OCI-LY1 (cell line): ENCODE measurements at regions not wholly inside any gene's neighbourhood (a gene's known extent, or its start where the extent isn't known, plus 50 kb on each side); places are given as distances from the start of the nearest gene placed in this dataset.

ENCODE experiments used
- H2AFZ ChIP-seq: fragments of 200-600 bp; sonication (generic), shearing (Covaris generic); 2 replicates; pipeline ENCODE4 v1.6.0; 2014; ENCODE audit warnings: antibody characterized with exemption, mild to moderate bottlenecking, low read length
- H3F3A ChIP-seq: fragments of 200-600 bp; sonication (generic), shearing (Covaris generic); 2 replicates; pipeline ENCODE4 v1.6.0; 2014; ENCODE audit warnings: mild to moderate bottlenecking, antibody characterized with exemption, low read length, moderate library complexity; ENCODE audit not compliant: insufficient read depth
- H3K27ac ChIP-seq: fragments of 200-600 bp; sonication (generic); 2 replicates; pipeline ENCODE4 v1.5.1; 2014; ENCODE audit warnings: low read length, mixed run types, mild to moderate bottlenecking, low read depth; ENCODE audit not compliant: poor library complexity, severe bottlenecking
- H3K27me3 ChIP-seq: fragments of 200-600 bp; sonication (generic); 2 replicates; pipeline ENCODE4 v1.6.0; 2014; ENCODE audit warnings: antibody characterized with exemption, mild to moderate bottlenecking, low read length, moderate library complexity; ENCODE audit not compliant: insufficient read depth
- H3K36me3 ChIP-seq: fragments of 200-600 bp; sonication (generic); 2 replicates; pipeline ENCODE4 v1.6.1; 2014; ENCODE audit warnings: mild to moderate bottlenecking, antibody characterized with exemption, low read length, moderate library complexity, mixed read lengths; ENCODE audit not compliant: insufficient read depth
- H3K4me1 ChIP-seq: fragments of 200-600 bp; sonication (generic); 2 replicates; pipeline ENCODE4 v1.5.1; 2014; ENCODE audit warnings: mild to moderate bottlenecking, low read length, moderate library complexity; ENCODE audit not compliant: insufficient read depth, severe bottlenecking
- H3K4me2 ChIP-seq: fragments of 200-600 bp; sonication (generic), shearing (Covaris generic); 2 replicates; pipeline ENCODE4 v1.6.1; 2014; ENCODE audit warnings: low read length
- H3K4me3 ChIP-seq: fragments of 200-600 bp; sonication (generic); 2 replicates; pipeline ENCODE4 v1.5.1; 2014; ENCODE audit warnings: low read length, low read depth, mild to moderate bottlenecking, mixed read lengths; ENCODE audit not compliant: poor library complexity, severe bottlenecking
- H3K79me2 ChIP-seq: fragments of 200-600 bp; shearing (Covaris generic); 2 replicates; pipeline ENCODE4 v1.6.1; 2016; ENCODE audit warnings: mixed run types, low read length, mixed read lengths; ENCODE audit not compliant: insufficient read depth
- H3K9ac ChIP-seq: fragments of 200-600 bp; sonication (generic), shearing (Covaris generic); 2 replicates; pipeline ENCODE4 v1.6.1; 2014; ENCODE audit warnings: mild to moderate bottlenecking, low read length, mixed read lengths
- H3K9me2 ChIP-seq: fragments of 200-600 bp; sonication (generic), shearing (Covaris generic); 2 replicates; pipeline ENCODE4 v1.6.1; 2014; ENCODE audit warnings: low read depth, mild to moderate bottlenecking, low read length, mixed read lengths
- H3K9me3 ChIP-seq: fragments of 200-600 bp; shearing (Covaris generic); 2 replicates; pipeline ENCODE4 v1.6.1; 2014; ENCODE audit warnings: low read length, mixed read lengths
- H4K20me1 ChIP-seq: fragments of 200-600 bp; sonication (generic), shearing (Covaris generic); 2 replicates; pipeline ENCODE4 v1.6.0; 2016; ENCODE audit warnings: mild to moderate bottlenecking, low read length; ENCODE audit not compliant: insufficient read depth
- EZH2 ChIP-seq: fragments of 200-600 bp; sonication (generic), shearing (Covaris generic); IDR thresholded peaks from 2 replicates; pipeline ENCODE4 v1.8.0; 2017; ENCODE audit warnings: borderline replicate concordance, mixed run types, mild to moderate bottlenecking, antibody characterized with exemption, low read length, moderate library complexity, mixed read lengths
- TF ChIP-seq, protein P1 (sequence below): fragments of 200-600 bp; sonication (generic), shearing (Covaris generic); IDR thresholded peaks from 2 replicates; pipeline ENCODE4 v1.5.1; 2017; ENCODE audit warnings: mild to moderate bottlenecking, antibody characterized with exemption, low read length, moderate library complexity, mixed read lengths

DNA sequence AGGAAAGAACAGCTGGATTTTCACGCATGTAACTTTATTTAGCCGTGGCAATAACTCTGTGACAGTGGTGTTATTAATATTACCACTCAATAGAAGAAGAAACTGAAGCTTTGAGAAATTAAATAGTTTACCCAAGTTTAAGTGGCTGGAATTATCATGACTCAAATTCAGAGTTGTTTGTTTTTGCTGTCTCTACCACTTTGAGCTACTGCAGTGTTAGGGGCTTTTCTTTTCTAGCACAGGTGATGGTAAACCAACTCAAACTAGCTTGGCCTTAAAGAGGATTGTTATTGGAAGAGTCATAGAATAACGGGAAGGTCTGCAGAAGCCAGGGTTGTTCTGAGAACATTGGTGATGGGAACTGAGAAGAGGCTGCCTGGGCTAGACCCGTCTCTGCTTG lies 66.0 kb upstream of the PREP start:
- Histone ChIP-seq H3K79me2 (no peaks in the 10 kb centered on the region), H2AFZ (no peak overlapping the region), H3K4me3 (no peak overlapping the region), H3K9ac (no peak overlapping the region), H3K36me3 (no peaks in the 10 kb centered on the region), H3K27me3 (no peaks in the 10 kb centered on the region), H3K4me2 (no peak overlapping the region), H3F3A (no peaks in the 10 kb centered on the region), H3K9me3 (no peaks in the 10 kb centered on the region), H3K9me2 (no peaks in the 10 kb centered on the region), H3K4me1 (no peaks in the 10 kb centered on the region), H3K27ac (no peak overlapping the region), H4K20me1 (no peaks in the 10 kb centered on the region)
- TF ChIP-seq, protein P1, sequence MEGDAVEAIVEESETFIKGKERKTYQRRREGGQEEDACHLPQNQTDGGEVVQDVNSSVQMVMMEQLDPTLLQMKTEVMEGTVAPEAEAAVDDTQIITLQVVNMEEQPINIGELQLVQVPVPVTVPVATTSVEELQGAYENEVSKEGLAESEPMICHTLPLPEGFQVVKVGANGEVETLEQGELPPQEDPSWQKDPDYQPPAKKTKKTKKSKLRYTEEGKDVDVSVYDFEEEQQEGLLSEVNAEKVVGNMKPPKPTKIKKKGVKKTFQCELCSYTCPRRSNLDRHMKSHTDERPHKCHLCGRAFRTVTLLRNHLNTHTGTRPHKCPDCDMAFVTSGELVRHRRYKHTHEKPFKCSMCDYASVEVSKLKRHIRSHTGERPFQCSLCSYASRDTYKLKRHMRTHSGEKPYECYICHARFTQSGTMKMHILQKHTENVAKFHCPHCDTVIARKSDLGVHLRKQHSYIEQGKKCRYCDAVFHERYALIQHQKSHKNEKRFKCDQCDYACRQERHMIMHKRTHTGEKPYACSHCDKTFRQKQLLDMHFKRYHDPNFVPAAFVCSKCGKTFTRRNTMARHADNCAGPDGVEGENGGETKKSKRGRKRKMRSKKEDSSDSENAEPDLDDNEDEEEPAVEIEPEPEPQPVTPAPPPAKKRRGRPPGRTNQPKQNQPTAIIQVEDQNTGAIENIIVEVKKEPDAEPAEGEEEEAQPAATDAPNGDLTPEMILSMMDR: no peak
- no peak for TF ChIP-seq EZH2

DNA sequence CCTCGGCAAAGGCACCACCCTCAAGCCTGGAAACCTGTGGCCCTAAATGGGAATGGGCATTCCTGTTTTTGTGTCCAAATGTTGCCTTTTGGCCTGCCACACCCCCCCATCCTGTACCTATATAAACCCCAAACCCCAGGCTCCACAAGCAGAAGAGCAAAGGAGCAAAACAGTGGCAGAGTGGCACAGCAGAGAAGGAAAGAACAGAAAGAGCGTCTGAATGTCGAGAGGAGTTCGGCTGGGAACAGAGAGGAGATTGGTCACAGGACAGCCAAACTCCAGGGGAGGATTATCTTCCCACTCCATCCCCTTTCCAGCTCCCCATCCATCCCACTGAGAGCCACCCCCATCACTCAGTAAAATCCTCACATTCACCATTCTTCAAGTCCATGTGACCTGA lies 58.0 kb upstream of the PREP start:
- Histone ChIP-seq H3K9me3 (no peaks in the 10 kb centered on the region), H3K36me3 (no peaks in the 10 kb centered on the region), H4K20me1 (no peaks in the 10 kb centered on the region), H3K79me2 (no peaks in the 10 kb centered on the region), H3F3A (no peaks in the 10 kb centered on the region), H3K27me3 (no peaks in the 10 kb centered on the region), H3K9me2 (no peaks in the 10 kb centered on the region), H2AFZ (no peak overlapping the region), H3K9ac (no peak overlapping the region), H3K4me2 (no peak overlapping the region), H3K27ac (no peak overlapping the region), H3K4me3 (no peak overlapping the region), H3K4me1 (no peaks in the 10 kb centered on the region)
- TF ChIP-seq EZH2: no peak
- TF ChIP-seq, protein P1: no peak

DNA sequence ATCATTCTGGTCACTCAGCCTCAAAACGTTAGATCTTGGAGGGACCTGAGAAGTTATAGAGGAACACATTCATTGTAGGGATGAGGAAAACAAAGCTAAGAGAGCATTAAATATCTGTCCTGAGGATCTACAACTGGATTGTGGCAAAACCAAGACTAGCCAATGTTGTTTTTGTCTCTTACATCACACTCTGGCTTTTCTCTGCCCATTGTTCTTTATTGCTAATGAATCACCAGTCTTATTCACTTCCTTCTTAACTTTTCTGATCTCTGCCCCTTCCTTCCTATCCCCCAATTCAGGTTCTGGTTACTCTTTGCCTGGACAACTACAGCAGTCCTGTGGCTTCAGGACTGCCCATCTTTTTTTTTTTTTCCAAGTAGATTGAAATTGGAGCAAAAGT lies 57.0 kb upstream of the PREP start:
- TF ChIP-seq EZH2: no peak
- TF ChIP-seq, protein P1: no peak
- Histone ChIP-seq H3K79me2 (no peaks in the 10 kb centered on the region), H2AFZ (no peak overlapping the region), H4K20me1 (no peaks in the 10 kb centered on the region), H3K4me2 (no peak overlapping the region), H3K9me3 (no peaks in the 10 kb centered on the region), H3K9ac (no peak overlapping the region), H3K27me3 (no peaks in the 10 kb centered on the region), H3K4me3 (no peak overlapping the region), H3K4me1 (no peaks in the 10 kb centered on the region), H3K36me3 (no peaks in the 10 kb centered on the region), H3K9me2 (no peaks in the 10 kb centered on the region), H3K27ac (no peak overlapping the region), H3F3A (no peaks in the 10 kb centered on the region)
